OCI-LY1 (cell line): ENCODE measurements at regions not wholly inside any gene's neighbourhood (a gene's known extent, or its start where the extent isn't known, plus 50 kb on each side); places are given as distances from the start of the nearest gene placed in this dataset.

Experiments used
- H2AFZ ChIP-seq: fragments of 200-600 bp; sonication (generic), shearing (Covaris generic); 2 replicates; pipeline ENCODE4 v1.6.0; 2014; ENCODE audit warnings: antibody characterized with exemption, mild to moderate bottlenecking, low read length
- H3F3A ChIP-seq: fragments of 200-600 bp; sonication (generic), shearing (Covaris generic); 2 replicates; pipeline ENCODE4 v1.6.0; 2014; ENCODE audit warnings: mild to moderate bottlenecking, antibody characterized with exemption, low read length, moderate library complexity; ENCODE audit not compliant: insufficient read depth
- H3K27ac ChIP-seq: fragments of 200-600 bp; sonication (generic); 2 replicates; pipeline ENCODE4 v1.5.1; 2014; ENCODE audit warnings: low read length, mixed run types, mild to moderate bottlenecking, low read depth; ENCODE audit not compliant: poor library complexity, severe bottlenecking
- H3K27me3 ChIP-seq: fragments of 200-600 bp; sonication (generic); 2 replicates; pipeline ENCODE4 v1.6.0; 2014; ENCODE audit warnings: antibody characterized with exemption, mild to moderate bottlenecking, low read length, moderate library complexity; ENCODE audit not compliant: insufficient read depth
- H3K36me3 ChIP-seq: fragments of 200-600 bp; sonication (generic); 2 replicates; pipeline ENCODE4 v1.6.1; 2014; ENCODE audit warnings: mild to moderate bottlenecking, antibody characterized with exemption, low read length, moderate library complexity, mixed read lengths; ENCODE audit not compliant: insufficient read depth
- H3K4me1 ChIP-seq: fragments of 200-600 bp; sonication (generic); 2 replicates; pipeline ENCODE4 v1.5.1; 2014; ENCODE audit warnings: mild to moderate bottlenecking, low read length, moderate library complexity; ENCODE audit not compliant: insufficient read depth, severe bottlenecking
- H3K4me2 ChIP-seq: fragments of 200-600 bp; sonication (generic), shearing (Covaris generic); 2 replicates; pipeline ENCODE4 v1.6.1; 2014; ENCODE audit warnings: low read length
- H3K4me3 ChIP-seq: fragments of 200-600 bp; sonication (generic); 2 replicates; pipeline ENCODE4 v1.5.1; 2014; ENCODE audit warnings: low read length, low read depth, mild to moderate bottlenecking, mixed read lengths; ENCODE audit not compliant: poor library complexity, severe bottlenecking
- H3K79me2 ChIP-seq: fragments of 200-600 bp; shearing (Covaris generic); 2 replicates; pipeline ENCODE4 v1.6.1; 2016; ENCODE audit warnings: mixed run types, low read length, mixed read lengths; ENCODE audit not compliant: insufficient read depth
- H3K9ac ChIP-seq: fragments of 200-600 bp; sonication (generic), shearing (Covaris generic); 2 replicates; pipeline ENCODE4 v1.6.1; 2014; ENCODE audit warnings: mild to moderate bottlenecking, low read length, mixed read lengths
- H3K9me2 ChIP-seq: fragments of 200-600 bp; sonication (generic), shearing (Covaris generic); 2 replicates; pipeline ENCODE4 v1.6.1; 2014; ENCODE audit warnings: low read depth, mild to moderate bottlenecking, low read length, mixed read lengths
- H3K9me3 ChIP-seq: fragments of 200-600 bp; shearing (Covaris generic); 2 replicates; pipeline ENCODE4 v1.6.1; 2014; ENCODE audit warnings: low read length, mixed read lengths
- H4K20me1 ChIP-seq: fragments of 200-600 bp; sonication (generic), shearing (Covaris generic); 2 replicates; pipeline ENCODE4 v1.6.0; 2016; ENCODE audit warnings: mild to moderate bottlenecking, low read length; ENCODE audit not compliant: insufficient read depth
- EZH2 ChIP-seq: fragments of 200-600 bp; sonication (generic), shearing (Covaris generic); IDR thresholded peaks from 2 replicates; pipeline ENCODE4 v1.8.0; 2017; ENCODE audit warnings: borderline replicate concordance, mixed run types, mild to moderate bottlenecking, antibody characterized with exemption, low read length, moderate library complexity, mixed read lengths
- TF ChIP-seq, protein P1 (sequence below): fragments of 200-600 bp; sonication (generic), shearing (Covaris generic); IDR thresholded peaks from 2 replicates; pipeline ENCODE4 v1.5.1; 2017; ENCODE audit warnings: mild to moderate bottlenecking, antibody characterized with exemption, low read length, moderate library complexity, mixed read lengths

DNA sequence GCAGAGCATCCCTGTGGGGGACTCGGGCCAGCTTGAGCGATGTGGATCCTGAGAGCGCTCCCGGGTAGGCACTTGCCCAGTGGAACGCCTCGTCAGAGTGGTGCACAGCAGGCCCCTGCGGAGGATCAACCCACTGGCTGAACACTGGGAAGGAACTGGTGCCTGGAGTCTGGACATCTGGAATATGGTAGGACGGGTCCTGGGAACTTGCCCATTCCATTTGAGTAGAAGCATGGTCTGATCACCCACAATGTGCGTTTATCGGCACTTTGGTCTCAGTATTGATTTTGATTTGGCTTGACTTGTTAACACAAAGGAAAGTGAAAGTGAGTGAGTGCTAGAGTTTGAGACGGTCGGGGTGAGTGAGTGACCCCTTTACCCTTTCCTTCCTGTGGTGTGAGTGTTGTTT, 1336.2 kb upstream of the CHAC2 start:
- no peaks in the 10 kb centered on the region for H3K9me3 ChIP-seq
- H4K20me1 ChIP-seq, result no peaks in the 10 kb centered on the region
- no peak overlapping the region for H3K9ac ChIP-seq
- no peaks in the 10 kb centered on the region for H3K36me3 ChIP-seq
- no peaks in the 10 kb centered on the region for H3K4me1 ChIP-seq
- no peak overlapping the region for H3K4me2 ChIP-seq
- H2AFZ ChIP-seq, result no peak overlapping the region
- no peak overlapping the region for H3K4me3 ChIP-seq
- no peaks in the 10 kb centered on the region for H3K79me2 ChIP-seq
- no peaks in the 10 kb centered on the region for H3K9me2 ChIP-seq
- no peak overlapping the region for H3K27ac ChIP-seq
- no peaks in the 10 kb centered on the region for H3K27me3 ChIP-seq
- TF ChIP-seq, protein P1, sequence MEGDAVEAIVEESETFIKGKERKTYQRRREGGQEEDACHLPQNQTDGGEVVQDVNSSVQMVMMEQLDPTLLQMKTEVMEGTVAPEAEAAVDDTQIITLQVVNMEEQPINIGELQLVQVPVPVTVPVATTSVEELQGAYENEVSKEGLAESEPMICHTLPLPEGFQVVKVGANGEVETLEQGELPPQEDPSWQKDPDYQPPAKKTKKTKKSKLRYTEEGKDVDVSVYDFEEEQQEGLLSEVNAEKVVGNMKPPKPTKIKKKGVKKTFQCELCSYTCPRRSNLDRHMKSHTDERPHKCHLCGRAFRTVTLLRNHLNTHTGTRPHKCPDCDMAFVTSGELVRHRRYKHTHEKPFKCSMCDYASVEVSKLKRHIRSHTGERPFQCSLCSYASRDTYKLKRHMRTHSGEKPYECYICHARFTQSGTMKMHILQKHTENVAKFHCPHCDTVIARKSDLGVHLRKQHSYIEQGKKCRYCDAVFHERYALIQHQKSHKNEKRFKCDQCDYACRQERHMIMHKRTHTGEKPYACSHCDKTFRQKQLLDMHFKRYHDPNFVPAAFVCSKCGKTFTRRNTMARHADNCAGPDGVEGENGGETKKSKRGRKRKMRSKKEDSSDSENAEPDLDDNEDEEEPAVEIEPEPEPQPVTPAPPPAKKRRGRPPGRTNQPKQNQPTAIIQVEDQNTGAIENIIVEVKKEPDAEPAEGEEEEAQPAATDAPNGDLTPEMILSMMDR, result no peak
- TF ChIP-seq EZH2, result no peak
- H3F3A ChIP-seq, result no peaks in the 10 kb centered on the region

- Histone ChIP-seq H3F3A (no peaks in the 10 kb centered on the region), H3K4me3 (no peak overlapping the region), H3K9me3 (no peaks in the 10 kb centered on the region), H3K9me2 (no peaks in the 10 kb centered on the region), H3K79me2 (no peaks in the 10 kb centered on the region), H3K27ac (no peak overlapping the region), H3K27me3 (no peaks in the 10 kb centered on the region), H3K4me2 (no peak overlapping the region), H3K9ac (no peak overlapping the region), H3K4me1 (no peaks in the 10 kb centered on the region), H3K36me3 (no peaks in the 10 kb centered on the region), H4K20me1 (no peaks in the 10 kb centered on the region), H2AFZ (no peak overlapping the region)
- no peak for TF ChIP-seq EZH2
- TF ChIP-seq, protein P1, result no peak
Measured at GRCh38 chr2:52429740-52430139, 1337.9 kb upstream of the CHAC2 start.

DNA sequence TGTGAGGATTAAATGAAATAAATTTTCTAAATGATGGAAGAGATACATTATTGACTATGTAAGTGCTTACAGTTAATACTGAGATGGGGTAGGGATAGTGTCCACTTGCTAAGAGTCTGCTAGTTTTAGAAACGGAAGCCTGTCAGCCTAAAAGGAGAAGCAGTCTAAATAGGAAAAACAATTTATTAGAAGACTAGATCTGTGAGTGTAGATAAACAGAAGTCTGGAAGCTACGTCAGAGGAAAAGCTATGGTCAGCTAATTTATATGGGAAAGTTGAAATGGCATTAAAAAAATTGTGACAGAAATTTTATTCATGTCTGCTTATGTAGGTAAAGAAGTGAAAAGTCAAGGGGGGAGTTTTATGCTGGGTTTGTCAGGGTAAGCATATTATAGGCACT, 1338.4 kb upstream of the CHAC2 start:
- H3K9me3 ChIP-seq, result no peaks in the 10 kb centered on the region
- no peak overlapping the region for H2AFZ ChIP-seq

More for the DNA sequence above, 1338.4 kb upstream of the CHAC2 start:
- H3K4me2 ChIP-seq, result no peak overlapping the region
- H3K36me3 ChIP-seq, result no peaks in the 10 kb centered on the region
- H3K9ac ChIP-seq, result no peak overlapping the region
- no peaks in the 10 kb centered on the region for H3K79me2 ChIP-seq
- H3K4me1 ChIP-seq, result no peaks in the 10 kb centered on the region
- no peaks in the 10 kb centered on the region for H3F3A ChIP-seq
- H3K27me3 ChIP-seq, result no peaks in the 10 kb centered on the region
- no peak overlapping the region for H3K4me3 ChIP-seq
- no peak overlapping the region for H3K27ac ChIP-seq
- no peaks in the 10 kb centered on the region for H3K9me2 ChIP-seq
- no peaks in the 10 kb centered on the region for H4K20me1 ChIP-seq
- no peak for TF ChIP-seq EZH2
- TF ChIP-seq, protein P1, result no peak
